AG10803 (cell line): ENCODE measurements at regions not wholly inside any gene's neighbourhood (a gene's known extent, or its start where the extent isn't known, plus 50 kb on each side); places are given as distances from the start of the nearest gene placed in this dataset.
"Not testable (repeated sequence)": the region's sequence is repeated elsewhere in the genome, so short reads cannot be mapped to it uniquely, and the experiment has no call there.

Experiments used
- DNase-seq: peaks from one replicate; pipeline ENCODE4 v3.0.0; 2010; ENCODE audit warnings: low read depth
- H3K4me3 ChIP-seq: 2 replicates; pipeline ENCODE4 v1.5.1; 2011; ENCODE audit warnings: mild to moderate bottlenecking, low read length, control low read depth
- TF ChIP-seq, protein P1 (sequence below): conservative IDR thresholded peaks from 2 replicates; pipeline ENCODE4 v1.5.1; 2011; ENCODE audit warnings: mild to moderate bottlenecking, low read length, control low read depth, inconsistent platforms

DNA sequence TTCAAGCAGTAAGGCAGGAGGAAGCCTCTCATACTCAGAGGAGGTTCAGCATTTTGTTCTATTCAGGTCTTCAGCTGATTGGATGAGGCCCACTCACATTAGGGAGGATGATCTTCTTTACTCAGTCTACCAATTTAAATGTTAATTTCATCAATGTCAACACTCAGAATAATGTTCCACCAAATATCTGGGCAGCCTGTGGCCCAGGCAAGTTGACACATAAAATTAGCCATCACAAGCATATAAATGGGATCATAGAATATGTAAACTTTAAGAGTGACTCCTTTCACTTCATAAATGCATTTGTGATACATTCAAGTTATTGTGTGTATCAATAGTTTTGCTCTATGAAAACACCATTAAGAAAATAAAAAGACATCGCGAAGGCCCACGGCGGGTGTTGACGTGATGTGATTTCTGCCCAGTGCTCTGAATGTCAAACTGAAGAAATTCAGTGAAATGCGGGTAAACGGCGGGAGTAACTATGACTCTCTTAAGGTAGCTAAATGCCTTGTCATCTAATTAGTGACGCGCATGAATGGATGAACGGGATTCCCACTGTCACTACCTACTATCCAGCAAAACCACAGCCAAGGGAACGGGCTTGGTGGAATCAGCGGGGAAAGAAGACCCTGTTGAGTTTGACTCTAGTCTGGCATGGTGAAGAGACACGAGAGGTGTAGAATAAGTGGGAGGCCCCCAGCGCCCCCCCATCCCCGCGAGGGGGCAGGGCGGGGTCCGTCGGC is 536.1 kb upstream of the AUTS2 start:
- DNase-seq = peak; percentile 74
- H3K4me3 ChIP-seq = no peak overlapping the region
- TF ChIP-seq, protein P1, sequence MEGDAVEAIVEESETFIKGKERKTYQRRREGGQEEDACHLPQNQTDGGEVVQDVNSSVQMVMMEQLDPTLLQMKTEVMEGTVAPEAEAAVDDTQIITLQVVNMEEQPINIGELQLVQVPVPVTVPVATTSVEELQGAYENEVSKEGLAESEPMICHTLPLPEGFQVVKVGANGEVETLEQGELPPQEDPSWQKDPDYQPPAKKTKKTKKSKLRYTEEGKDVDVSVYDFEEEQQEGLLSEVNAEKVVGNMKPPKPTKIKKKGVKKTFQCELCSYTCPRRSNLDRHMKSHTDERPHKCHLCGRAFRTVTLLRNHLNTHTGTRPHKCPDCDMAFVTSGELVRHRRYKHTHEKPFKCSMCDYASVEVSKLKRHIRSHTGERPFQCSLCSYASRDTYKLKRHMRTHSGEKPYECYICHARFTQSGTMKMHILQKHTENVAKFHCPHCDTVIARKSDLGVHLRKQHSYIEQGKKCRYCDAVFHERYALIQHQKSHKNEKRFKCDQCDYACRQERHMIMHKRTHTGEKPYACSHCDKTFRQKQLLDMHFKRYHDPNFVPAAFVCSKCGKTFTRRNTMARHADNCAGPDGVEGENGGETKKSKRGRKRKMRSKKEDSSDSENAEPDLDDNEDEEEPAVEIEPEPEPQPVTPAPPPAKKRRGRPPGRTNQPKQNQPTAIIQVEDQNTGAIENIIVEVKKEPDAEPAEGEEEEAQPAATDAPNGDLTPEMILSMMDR = no peak

DNA sequence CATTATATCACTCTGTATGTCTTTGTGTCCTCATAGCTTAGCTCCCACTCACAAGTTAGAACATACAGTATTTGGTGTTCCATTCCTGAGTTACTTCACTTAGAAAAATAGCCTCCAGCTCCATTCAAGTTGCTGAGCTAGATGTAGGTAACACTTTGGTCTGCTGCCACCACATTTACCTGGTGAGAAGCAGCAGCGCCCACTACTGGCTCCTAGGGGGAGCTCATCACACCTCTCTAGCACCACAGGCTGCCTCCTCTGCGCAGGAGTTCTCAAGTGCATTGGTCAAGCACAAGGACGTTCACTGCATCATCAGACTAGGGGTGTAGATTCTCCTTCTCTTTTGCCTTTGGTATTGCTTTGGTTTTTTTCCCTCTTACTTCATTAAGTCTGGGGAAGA is 530.9 kb upstream of the AUTS2 start:
- peak; percentile 9 for DNase-seq
- TF ChIP-seq, protein P1 = peak; percentile 19; the same call in 1 of the 2 replicates
- H3K4me3 ChIP-seq = no peak overlapping the region

DNA sequence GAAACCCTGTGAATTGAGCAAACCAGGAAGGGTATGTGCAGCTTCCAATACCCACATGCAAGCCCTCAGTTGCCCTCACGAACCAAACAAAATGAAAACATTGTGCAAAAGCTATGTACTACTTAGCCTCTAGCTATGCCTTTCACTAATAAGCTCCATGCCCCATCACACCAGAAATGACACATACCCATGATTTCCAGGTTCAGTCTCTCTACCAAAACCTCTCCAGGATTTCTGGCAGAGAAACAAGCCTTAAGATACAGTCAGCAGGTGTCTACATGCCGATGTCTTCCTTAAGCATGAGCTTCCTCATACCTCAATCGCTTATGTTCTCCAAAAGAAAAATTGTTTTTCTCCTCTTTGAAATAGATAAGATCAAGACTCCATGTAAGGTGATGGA is 527.8 kb upstream of the AUTS2 start:
- no peak for DNase-seq
- H3K4me3 ChIP-seq = no peak overlapping the region
- TF ChIP-seq, protein P1 = no peak

DNA sequence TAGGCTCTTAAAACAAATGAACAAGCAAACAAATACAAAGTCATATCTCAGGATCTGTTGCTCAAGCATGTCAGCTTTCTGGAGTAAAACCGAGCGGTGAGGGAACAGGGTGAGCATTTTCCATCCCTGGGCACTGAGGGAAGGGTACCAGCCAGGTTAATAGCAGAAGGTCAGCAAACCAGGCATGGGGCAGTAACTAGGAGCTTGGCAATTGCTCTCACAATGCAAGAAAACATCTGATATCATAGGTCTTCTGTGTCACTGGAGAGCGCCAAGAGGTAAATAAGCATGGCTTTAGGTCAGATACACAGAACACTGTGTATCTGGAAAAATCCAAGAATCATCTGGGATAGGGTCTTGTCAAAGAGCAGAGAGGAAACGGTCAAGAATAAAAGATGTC is 521.7 kb upstream of the AUTS2 start:
- H3K4me3 ChIP-seq = no peak overlapping the region
- DNase-seq = no peak
- TF ChIP-seq, protein P1 = no peak

- no peak overlapping the region for H3K4me3 ChIP-seq
- TF ChIP-seq, protein P1 = no peak
- peak; percentile 83 for DNase-seq
Measured at GRCh38 chr7:69078997-69079769, 519.1 kb upstream of the AUTS2 start.

DNA sequence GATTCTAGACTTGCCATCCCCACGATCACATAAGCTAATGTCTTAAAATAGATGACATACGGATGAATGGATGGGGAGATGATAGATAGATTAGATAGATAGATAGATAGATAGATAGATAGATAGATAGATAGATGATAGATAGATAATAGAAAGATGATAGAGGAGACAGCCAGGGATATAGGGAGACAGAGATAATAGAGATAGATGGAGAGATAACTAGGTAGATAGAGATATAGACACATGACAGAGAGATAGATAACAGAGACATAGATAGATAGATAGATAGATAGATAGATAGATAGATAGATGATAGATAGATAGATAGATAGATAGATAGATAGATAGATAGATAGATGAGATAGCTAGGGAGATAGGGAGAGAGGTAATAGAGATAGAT is 511.0 kb upstream of the AUTS2 start:
- DNase-seq, H3K4me3 ChIP-seq: not testable (repeated sequence)

DNA sequence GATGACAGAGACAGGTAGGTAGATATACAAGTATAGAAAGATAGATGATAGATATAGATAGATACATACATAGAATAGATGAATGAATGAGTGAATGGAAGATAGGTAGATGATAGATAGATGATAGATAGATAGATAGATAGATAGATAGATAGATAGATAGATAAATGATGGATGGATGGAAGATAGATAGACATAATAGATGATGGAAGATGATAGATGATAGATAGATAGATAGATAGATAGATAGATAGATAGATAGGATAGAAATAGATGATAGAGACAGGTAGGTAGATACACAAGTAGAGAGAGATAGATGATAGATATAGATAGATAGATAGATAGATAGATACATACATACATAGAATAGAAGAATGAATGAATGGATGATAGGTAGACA is 510.1 kb upstream of the AUTS2 start:
- H3K4me3 ChIP-seq = no peak overlapping the region
- TF ChIP-seq, protein P1 = no peak
- no peak for DNase-seq
